ENCODE measurements at regions not wholly inside any gene's neighbourhood (a gene's known extent, or its start where the extent isn't known, plus 50 kb on each side); places are given as distances from the start of the nearest gene placed in this dataset.

- TF ChIP-seq, protein P1, sequence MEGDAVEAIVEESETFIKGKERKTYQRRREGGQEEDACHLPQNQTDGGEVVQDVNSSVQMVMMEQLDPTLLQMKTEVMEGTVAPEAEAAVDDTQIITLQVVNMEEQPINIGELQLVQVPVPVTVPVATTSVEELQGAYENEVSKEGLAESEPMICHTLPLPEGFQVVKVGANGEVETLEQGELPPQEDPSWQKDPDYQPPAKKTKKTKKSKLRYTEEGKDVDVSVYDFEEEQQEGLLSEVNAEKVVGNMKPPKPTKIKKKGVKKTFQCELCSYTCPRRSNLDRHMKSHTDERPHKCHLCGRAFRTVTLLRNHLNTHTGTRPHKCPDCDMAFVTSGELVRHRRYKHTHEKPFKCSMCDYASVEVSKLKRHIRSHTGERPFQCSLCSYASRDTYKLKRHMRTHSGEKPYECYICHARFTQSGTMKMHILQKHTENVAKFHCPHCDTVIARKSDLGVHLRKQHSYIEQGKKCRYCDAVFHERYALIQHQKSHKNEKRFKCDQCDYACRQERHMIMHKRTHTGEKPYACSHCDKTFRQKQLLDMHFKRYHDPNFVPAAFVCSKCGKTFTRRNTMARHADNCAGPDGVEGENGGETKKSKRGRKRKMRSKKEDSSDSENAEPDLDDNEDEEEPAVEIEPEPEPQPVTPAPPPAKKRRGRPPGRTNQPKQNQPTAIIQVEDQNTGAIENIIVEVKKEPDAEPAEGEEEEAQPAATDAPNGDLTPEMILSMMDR (IDR thresholded peaks at IDR 0.05; ENCODE audit: unreplicated experiment), result no peak
- CTCF ChIA-PET, result no interaction called here
- intact Hi-C loops (cut with micrococcal nuclease; ENCODE audit: unreplicated experiment), result no loop called here
- DNase-seq, result no peak
- no peak overlapping the region for H3K4me3 Mint-ChIP-seq (ENCODE audit: low read depth, unreplicated experiment)
- H3K27ac Mint-ChIP-seq (ENCODE audit: unreplicated experiment), result no peak overlapping the region
- no TSS peak for BruUV-seq (replicated peaks)
- H3K9me3 Mint-ChIP-seq (ENCODE audit: low read depth, unreplicated experiment), result peaks cover 6% of the 10 kb centered on the region
- no peaks in the 10 kb centered on the region for H3K27me3 Mint-ChIP-seq (ENCODE audit: unreplicated experiment)
- no peaks in the 10 kb centered on the region for H3K36me3 Mint-ChIP-seq (ENCODE audit: insufficient read depth, unreplicated experiment)
- no peaks in the 10 kb centered on the region for H3K4me1 Mint-ChIP-seq (ENCODE audit: low read depth, unreplicated experiment)
These were observed 98.0 kb upstream of the DDX18 start for GRCh38 chr2:117716505-117716904.

DNA sequence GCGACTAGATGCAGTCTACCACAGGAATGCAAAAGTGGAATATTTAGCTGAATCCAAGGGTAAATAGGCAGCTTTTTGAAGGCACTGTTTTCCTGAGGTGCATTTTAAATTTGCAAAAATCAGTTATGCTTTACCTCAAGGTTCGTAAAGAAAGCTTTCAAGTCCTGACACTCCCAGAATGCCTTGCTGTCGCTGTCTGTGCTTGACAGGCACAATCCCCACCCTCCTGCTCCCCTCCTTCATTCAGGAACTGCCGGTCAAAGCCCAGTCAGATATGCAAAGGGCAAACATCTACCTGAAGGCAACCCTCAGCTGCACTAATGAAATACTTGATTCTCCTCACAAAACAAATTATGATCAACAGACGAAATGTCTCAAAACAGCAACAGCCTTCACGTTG lies 97.4 kb upstream of the DDX18 start:
- Mint-ChIP-seq H3K9me3 (ENCODE audit: low read depth, unreplicated experiment) (peaks cover 2% of the 10 kb centered on the region), H3K36me3 (ENCODE audit: insufficient read depth, unreplicated experiment) (no peaks in the 10 kb centered on the region), H3K4me3 (ENCODE audit: low read depth, unreplicated experiment) (no peak overlapping the region), H3K4me1 (ENCODE audit: low read depth, unreplicated experiment) (peaks cover 6% of the 10 kb centered on the region), H3K27ac (ENCODE audit: unreplicated experiment) (no peak overlapping the region), H3K27me3 (ENCODE audit: unreplicated experiment) (no peaks in the 10 kb centered on the region)
- TF ChIP-seq, protein P1 (IDR thresholded peaks at IDR 0.05; ENCODE audit: unreplicated experiment), result no peak
- no peak for DNase-seq
- CTCF ChIA-PET, result no interaction called here
- intact Hi-C loops (cut with micrococcal nuclease; ENCODE audit: unreplicated experiment), result no loop called here
- no TSS peak for BruUV-seq (replicated peaks)

- CTCF ChIA-PET, result no interaction called here
- DNase-seq, result no peak
- H3K9me3 Mint-ChIP-seq (ENCODE audit: low read depth, unreplicated experiment), result no peaks in the 10 kb centered on the region
- H3K4me3 Mint-ChIP-seq (ENCODE audit: low read depth, unreplicated experiment), result no peak overlapping the region
- no peaks in the 10 kb centered on the region for H3K36me3 Mint-ChIP-seq (ENCODE audit: insufficient read depth, unreplicated experiment)
- TF ChIP-seq, protein P1 (IDR thresholded peaks at IDR 0.05; ENCODE audit: unreplicated experiment), result no peak
- intact Hi-C loops (cut with micrococcal nuclease; ENCODE audit: unreplicated experiment), result no loop called here
- H3K4me1 Mint-ChIP-seq (ENCODE audit: low read depth, unreplicated experiment), result peaks cover 15% of the 10 kb centered on the region
- H3K27me3 Mint-ChIP-seq (ENCODE audit: unreplicated experiment), result no peaks in the 10 kb centered on the region
- H3K27ac Mint-ChIP-seq (ENCODE audit: unreplicated experiment), result no peak overlapping the region
- no TSS peak for BruUV-seq (replicated peaks)
These were observed 96.4 kb upstream of the DDX18 start for GRCh38 chr2:117718048-117718447.

- Mint-ChIP-seq H3K4me1 (ENCODE audit: low read depth, unreplicated experiment) (peaks cover 24% of the 10 kb centered on the region), H3K27ac (ENCODE audit: unreplicated experiment) (no peak overlapping the region), H3K27me3 (ENCODE audit: unreplicated experiment) (no peaks in the 10 kb centered on the region), H3K4me3 (ENCODE audit: low read depth, unreplicated experiment) (no peak overlapping the region), H3K36me3 (ENCODE audit: insufficient read depth, unreplicated experiment) (no peaks in the 10 kb centered on the region), H3K9me3 (ENCODE audit: low read depth, unreplicated experiment) (no peaks in the 10 kb centered on the region)
- CTCF ChIA-PET, result no interaction called here
- BruUV-seq (replicated peaks), result no TSS peak
- TF ChIP-seq, protein P1 (IDR thresholded peaks at IDR 0.05; ENCODE audit: unreplicated experiment), result no peak
- DNase-seq, result no peak
- intact Hi-C loops (cut with micrococcal nuclease; ENCODE audit: unreplicated experiment), result no loop called here
These were observed 93.7 kb upstream of the DDX18 start for GRCh38 chr2:117720765-117721164.

All from Calu3 (cell line).